Mesodermal cell (in vitro differentiated cells): ENCODE measurements at regions not wholly inside any gene's neighbourhood (a gene's known extent, or its start where the extent isn't known, plus 50 kb on each side); places are given as distances from the start of the nearest gene placed in this dataset.

Experiments used
- H3K27ac ChIP-seq: 2 replicates; pipeline ENCODE4 v1.7.0; 2013; ENCODE audit warnings: mild to moderate bottlenecking, low read depth, low read length, moderate library complexity; ENCODE audit not compliant: severe bottlenecking
- H3K36me3 ChIP-seq: 2 replicates; pipeline ENCODE4 v1.7.1; 2013; ENCODE audit warnings: mild to moderate bottlenecking, low read length, moderate library complexity; ENCODE audit not compliant: control insufficient read depth, insufficient read depth
- H3K4me1 ChIP-seq: one replicate; pipeline ENCODE4 v1.7.1; 2013; ENCODE audit warnings: mild to moderate bottlenecking, low read length; ENCODE audit not compliant: insufficient read depth, control insufficient read depth, poor library complexity, severe bottlenecking
- H3K4me3 ChIP-seq: 2 replicates; pipeline ENCODE4 v1.7.0; 2013; ENCODE audit warnings: low read length, control low read depth, mild to moderate bottlenecking; ENCODE audit not compliant: insufficient read depth, poor library complexity, severe bottlenecking; ENCODE audit errors: extremely low read depth
- H3K9me3 ChIP-seq: 2 replicates; pipeline ENCODE4 v1.7.1; 2013; ENCODE audit warnings: mild to moderate bottlenecking, low read length, moderate library complexity; ENCODE audit not compliant: control insufficient read depth
- WGBS, 2 experiments: methylation state at CpG; one replicate each; pipeline ENCODE4 v1.1.5; 2013; ENCODE audit warnings: missing lambda C conversion rate in 2 of 2; ENCODE audit not compliant: insufficient coverage in 2 of 2; 5-methylcytosine and 5-hydroxymethylcytosine counted together

- H3K9me3 ChIP-seq: no peaks in the 10 kb centered on the region
- H3K36me3 ChIP-seq: no peaks in the 10 kb centered on the region
- H3K4me3 ChIP-seq: no peak overlapping the region
- H3K27ac ChIP-seq: no peak overlapping the region
- no peaks in the 10 kb centered on the region for H3K4me1 ChIP-seq
Measured at GRCh38 chr19:32177686-32178085, 167.7 kb upstream of the ZNF507 start.

- Histone ChIP-seq H3K9me3 (no peaks in the 10 kb centered on the region), H3K27ac (no peak overlapping the region), H3K36me3 (no peaks in the 10 kb centered on the region), H3K4me3 (no peak overlapping the region), H3K4me1 (no peaks in the 10 kb centered on the region)
- 83 to 88% methylated on average over 1 to 2 of the region's 5 CpGs for WGBS, 2 experiments
Measured at GRCh38 chr19:32178401-32178800, 167.0 kb upstream of the ZNF507 start.

- H3K27ac ChIP-seq: no peak overlapping the region
- H3K9me3 ChIP-seq: no peaks in the 10 kb centered on the region
- H3K4me3 ChIP-seq: no peak overlapping the region
- H3K4me1 ChIP-seq: no peaks in the 10 kb centered on the region
- WGBS, 2 experiments: 68 to 78% methylated on average over 7 of the region's 7 CpGs
- H3K36me3 ChIP-seq: no peaks in the 10 kb centered on the region
Measured at GRCh38 chr19:32178956-32179355, 166.5 kb upstream of the ZNF507 start.

GRCh38 chr19:32181216-32181920 lies 164.0 kb upstream of the ZNF507 start:
- Histone ChIP-seq H3K4me3 (no peak overlapping the region), H3K36me3 (no peaks in the 10 kb centered on the region), H3K27ac (no peak overlapping the region), H3K9me3 (no peaks in the 10 kb centered on the region), H3K4me1 (no peaks in the 10 kb centered on the region)
- 86 to 87% methylated on average over 7 to 11 of the region's 13 CpGs for WGBS, 2 experiments

GRCh38 chr19:32186542-32187330 lies 158.7 kb upstream of the ZNF507 start:
- 85 to 88% methylated on average over 5 of the region's 6 CpGs for WGBS, 2 experiments
- Histone ChIP-seq H3K27ac (no peak overlapping the region), H3K4me3 (no peak overlapping the region), H3K36me3 (no peaks in the 10 kb centered on the region), H3K9me3 (no peaks in the 10 kb centered on the region), H3K4me1 (no peaks in the 10 kb centered on the region)

- no peaks in the 10 kb centered on the region for H3K36me3 ChIP-seq
- no peak overlapping the region for H3K27ac ChIP-seq
- H3K4me1 ChIP-seq: no peaks in the 10 kb centered on the region
- no peaks in the 10 kb centered on the region for H3K9me3 ChIP-seq
- H3K4me3 ChIP-seq: no peak overlapping the region
- WGBS, 2 experiments: 40% methylated on average over 1 of the region's 2 CpGs; no CpG with 5 or more reads in 1 of the 2 experiments
Measured at GRCh38 chr19:32188921-32189320, 156.5 kb upstream of the ZNF507 start.

GRCh38 chr19:32189956-32190706 lies 155.3 kb upstream of the ZNF507 start:
- no peak overlapping the region for H3K27ac ChIP-seq
- H3K4me3 ChIP-seq: no peak overlapping the region
- no peaks in the 10 kb centered on the region for H3K4me1 ChIP-seq
- no peaks in the 10 kb centered on the region for H3K9me3 ChIP-seq
- no peaks in the 10 kb centered on the region for H3K36me3 ChIP-seq
- 67 to 79% methylated on average over 4 to 5 of the region's 6 CpGs for WGBS, 2 experiments

GRCh38 chr19:32191921-32192320 lies 153.5 kb upstream of the ZNF507 start:
- Histone ChIP-seq H3K9me3 (no peaks in the 10 kb centered on the region), H3K27ac (no peak overlapping the region), H3K4me3 (no peak overlapping the region), H3K4me1 (no peaks in the 10 kb centered on the region), H3K36me3 (no peaks in the 10 kb centered on the region)
- WGBS, 2 experiments: 75 to 100% methylated on average over 1 of the region's 3 CpGs

GRCh38 chr19:32195706-32196610 lies 149.5 kb upstream of the ZNF507 start:
- no peaks in the 10 kb centered on the region for H3K36me3 ChIP-seq
- no peaks in the 10 kb centered on the region for H3K4me1 ChIP-seq
- no peak overlapping the region for H3K27ac ChIP-seq
- WGBS, 2 experiments: 84 to 85% methylated on average over 10 to 13 of the region's 13 CpGs
- no peaks in the 10 kb centered on the region for H3K9me3 ChIP-seq
- no peak overlapping the region for H3K4me3 ChIP-seq
